SK-N-SH (cell line): ENCODE measurements at regions not wholly inside any gene's neighbourhood (a gene's known extent, or its start where the extent isn't known, plus 50 kb on each side); places are given as distances from the start of the nearest gene placed in this dataset.

Experiments
- CTCF ChIA-PET: fragments of 300-600, 350-600 bp; formaldehyde crosslinking; extraction: SDS; loops from one replicate; lab custom pipeline; 2021; lab: Yijun Ruan, JAX
- POLR2A ChIA-PET: fragments of 350-600 bp; sonication (Branson Sonifier 250); formaldehyde crosslinking; extraction: SDS; loops from one replicate; lab custom pipeline; 2020; ENCODE audit warnings: antibody characterized with exemption, inconsistent platforms; lab: Yijun Ruan, JAX
- DNase-seq: peaks from one replicate; pipeline ENCODE4 v3.0.0; 2012
- H2AFZ ChIP-seq: fragments of 200-600 bp; sonication (generic); 2 replicates; pipeline ENCODE4 v1.8.1; 2016; ENCODE audit warnings: antibody characterized with exemption, mild to moderate bottlenecking, low read depth
- H3F3A ChIP-seq: fragments of 200-600 bp; sonication (generic); replicated peaks from 2 replicates; pipeline ENCODE3; 2016; ENCODE audit warnings: antibody characterized with exemption, mild to moderate bottlenecking; ENCODE audit not compliant: insufficient read depth
- H3K27ac ChIP-seq, 2 experiments: fragments of 200-500 bp in 1 of 2; fragments of 200-600 bp in 1 of 2; sonication (Bioruptor generic) in 1 of 2; sonication (generic), shearing (Covaris generic) in 1 of 2; 2 replicates each; pipeline versions ENCODE4 v1.5.1 to v1.6.1; 2014 to 2016; ENCODE audit warnings: low read depth in 2 of 2, inconsistent platforms in 1 of 2, low read length in 1 of 2, mild to moderate bottlenecking in 1 of 2, mixed read lengths in 1 of 2
- H3K27me3 ChIP-seq: fragments of 200-600 bp; sonication (generic), shearing (Covaris generic); 2 replicates; pipeline ENCODE4 v1.6.1; 2016; ENCODE audit warnings: mixed run types; ENCODE audit not compliant: insufficient read depth
- H3K36me3 ChIP-seq, 2 experiments: fragments of 200-500 bp in 1 of 2; fragments of 200-600 bp in 1 of 2; sonication (Bioruptor generic) in 1 of 2; sonication (generic) in 1 of 2; replicated peaks in 1 of 2; 2 replicates each; pipeline versions ENCODE3 to v1.5.1; 2014 to 2016; ENCODE audit warnings: low read length in 1 of 2, mild to moderate bottlenecking in 1 of 2; ENCODE audit not compliant: insufficient read depth in 2 of 2, control insufficient read depth in 1 of 2
- H3K4me1 ChIP-seq, 2 experiments: fragments of 200-500 bp in 1 of 2; fragments of 200-600 bp in 1 of 2; sonication (Bioruptor generic) in 1 of 2; sonication (generic), shearing (Covaris generic) in 1 of 2; 2 replicates each; pipeline versions ENCODE4 v1.5.1 to v1.6.1; 2014 to 2016; ENCODE audit warnings: low read depth in 1 of 2, low read length in 1 of 2, mixed run types in 1 of 2; ENCODE audit not compliant: insufficient read depth in 2 of 2, control insufficient read depth in 1 of 2
- H3K4me2 ChIP-seq: fragments of 200-600 bp; sonication (generic), shearing (Covaris generic); 2 replicates; pipeline ENCODE4 v1.6.1; 2017; ENCODE audit warnings: mixed run types
- H3K4me3 ChIP-seq, 2 experiments: fragments of 200-500 bp in 1 of 2; fragments of 200-600 bp in 1 of 2; sonication (Bioruptor generic) in 1 of 2; sonication (generic), shearing (Covaris generic) in 1 of 2; 2 replicates each; pipeline versions ENCODE4 v1.5.1 to v1.8.1; 2014 to 2016; ENCODE audit warnings: low read depth in 2 of 2, inconsistent platforms in 1 of 2, low read length in 1 of 2, mild to moderate bottlenecking in 1 of 2, mixed read lengths in 1 of 2, moderate library complexity in 1 of 2
- H3K79me2 ChIP-seq: fragments of 200-600 bp; sonication (generic); 2 replicates; pipeline ENCODE4 v1.8.1; 2017; ENCODE audit warnings: mild to moderate bottlenecking; ENCODE audit not compliant: insufficient read depth
- H3K9ac ChIP-seq: fragments of 200-600 bp; sonication (generic); 2 replicates; pipeline ENCODE4 v1.6.1; 2017; ENCODE audit warnings: mixed run types
- H3K9me2 ChIP-seq: fragments of 200-600 bp; sonication (generic); 2 replicates; pipeline ENCODE4 v1.6.1; 2017; ENCODE audit warnings: mixed run types
- H3K9me3 ChIP-seq: fragments of 200-600 bp; sonication (generic); 2 replicates; pipeline ENCODE4 v1.6.1; 2017; ENCODE audit warnings: mixed run types, mild to moderate bottlenecking, moderate library complexity
- H4K20me1 ChIP-seq: fragments of 200-600 bp; sonication (generic); 2 replicates; pipeline ENCODE4 v1.6.1; 2017; ENCODE audit warnings: mild to moderate bottlenecking, mixed run types; ENCODE audit not compliant: insufficient read depth
- FOSL2 ChIP-seq: IDR thresholded peaks from 2 replicates; pipeline ENCODE4 v1.4.0; 2012; ENCODE audit warnings: low read depth, mild to moderate bottlenecking, moderate library complexity, borderline replicate concordance
- FOXM1 ChIP-seq: IDR thresholded peaks from 2 replicates; pipeline ENCODE4 v1.4.0; 2012; ENCODE audit warnings: low read depth, mild to moderate bottlenecking
- GABPA ChIP-seq: IDR thresholded peaks from 2 replicates; pipeline ENCODE4 v1.4.0; 2012; ENCODE audit warnings: low read depth, mild to moderate bottlenecking
- JUND ChIP-seq: IDR thresholded peaks from 2 replicates; pipeline ENCODE4 v1.4.0; 2012
- POLR2AphosphoS5 ChIP-seq: IDR thresholded peaks from 2 replicates; pipeline ENCODE4 v1.6.1; 2012; ENCODE audit warnings: low read depth, low read length
- RCOR1 ChIP-seq: fragments of 150-350 bp; IDR thresholded peaks from 2 replicates; pipeline ENCODE4 v1.6.1; 2017; ENCODE audit warnings: antibody characterized with exemption, low read length
- RFX5 ChIP-seq: IDR thresholded peaks from 2 replicates; pipeline ENCODE4 v1.6.1; 2012; ENCODE audit warnings: mild to moderate bottlenecking, improper control_type of control experiment, low read length
- SMC3 ChIP-seq: IDR thresholded peaks from 2 replicates; pipeline ENCODE4 v1.6.1; 2012; ENCODE audit warnings: low read depth, low read length, improper control_type of control experiment
- WGBS: methylation state at CpG from one replicate; pipeline ENCODE4 v1.1.6; 2017; ENCODE audit warnings: low lambda C conversion rate; 5-methylcytosine and 5-hydroxymethylcytosine counted together
- TF ChIP-seq, protein P1 (sequence below): IDR thresholded peaks from 2 replicates; pipeline ENCODE4; 2012
- TF ChIP-seq, protein P2 (sequence below): fragments of 150-350 bp; IDR thresholded peaks from 2 replicates; pipeline ENCODE4 v1.6.1; 2016; ENCODE audit warnings: mild to moderate bottlenecking, low read depth, low read length
- TF ChIP-seq, protein P3 (sequence below): fragments of 200-600 bp; sonication (generic); IDR thresholded peaks from 2 replicates; pipeline ENCODE4 v1.6.1; 2017; ENCODE audit warnings: antibody characterized with exemption, mild to moderate bottlenecking, moderate library complexity
- TF ChIP-seq, protein P4 (sequence below): IDR thresholded peaks from 2 replicates; pipeline ENCODE4 v1.4.0; 2012; ENCODE audit warnings: low read depth
- TF ChIP-seq, protein P5 (sequence below): IDR thresholded peaks from 2 replicates; pipeline ENCODE4 v1.6.1; 2012; ENCODE audit warnings: mild to moderate bottlenecking, low read depth, low read length, moderate library complexity
- TF ChIP-seq, protein P6 (sequence below): IDR thresholded peaks from 2 replicates; pipeline ENCODE4 v1.4.0; 2012; ENCODE audit warnings: low read depth, borderline replicate concordance

DNA sequence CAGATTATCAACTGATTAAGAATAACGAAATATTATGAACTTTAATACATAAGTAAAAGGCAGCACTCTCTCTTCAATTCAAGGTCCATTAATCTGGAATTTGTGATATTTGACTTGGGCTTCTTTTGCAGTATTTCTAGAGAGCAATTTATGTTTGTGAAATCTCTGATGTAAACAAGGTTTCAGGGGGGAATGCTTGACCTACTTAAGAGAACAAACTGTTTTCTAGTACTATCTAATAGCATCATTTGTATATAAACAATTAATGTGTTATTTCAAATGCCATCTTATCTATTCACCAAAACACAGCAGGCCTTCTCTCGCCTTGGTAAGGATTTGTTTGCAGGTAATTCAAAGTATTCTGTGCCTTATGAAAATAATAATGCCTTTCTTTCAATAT, 103.6 kb upstream of the FST start:
- no peaks in the 10 kb centered on the region for H4K20me1 ChIP-seq
- H3K4me3 ChIP-seq, result no peak overlapping the region
- no peaks in the 10 kb centered on the region for H3K9me2 ChIP-seq
- H3K27me3 ChIP-seq, result no peaks in the 10 kb centered on the region
- H3K4me2 ChIP-seq, result no peak overlapping the region
- DNase-seq, result no peak
- peaks cover 0 to 24% of the 10 kb centered on the region in 2 experiments; a peak in 1 of 4 replicates for H3K4me1 ChIP-seq
- H3K9me3 ChIP-seq, result peaks cover 6% of the 10 kb centered on the region; the same call in 1 of the 2 replicates
- no peak overlapping the region for H2AFZ ChIP-seq
- H3K27ac ChIP-seq, result peak overlapping the region in 1 of 2 experiments; percentile 95; a peak in 1 of 4 replicates
- H3K79me2 ChIP-seq, result no peaks in the 10 kb centered on the region
- H3K9ac ChIP-seq, result no peak overlapping the region
- POLR2A ChIA-PET, result no interaction called here
- peaks cover 46% of the 10 kb centered on the region for H3F3A ChIP-seq
- H3K36me3 ChIP-seq, result no peaks in the 10 kb centered on the region
- TF ChIP-seq, protein P1, sequence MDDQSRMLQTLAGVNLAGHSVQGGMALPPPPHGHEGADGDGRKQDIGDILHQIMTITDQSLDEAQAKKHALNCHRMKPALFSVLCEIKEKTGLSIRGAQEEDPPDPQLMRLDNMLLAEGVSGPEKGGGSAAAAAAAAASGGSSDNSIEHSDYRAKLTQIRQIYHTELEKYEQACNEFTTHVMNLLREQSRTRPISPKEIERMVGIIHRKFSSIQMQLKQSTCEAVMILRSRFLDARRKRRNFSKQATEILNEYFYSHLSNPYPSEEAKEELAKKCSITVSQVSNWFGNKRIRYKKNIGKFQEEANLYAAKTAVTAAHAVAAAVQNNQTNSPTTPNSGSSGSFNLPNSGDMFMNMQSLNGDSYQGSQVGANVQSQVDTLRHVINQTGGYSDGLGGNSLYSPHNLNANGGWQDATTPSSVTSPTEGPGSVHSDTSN, result no peak
- TF ChIP-seq, protein P2, sequence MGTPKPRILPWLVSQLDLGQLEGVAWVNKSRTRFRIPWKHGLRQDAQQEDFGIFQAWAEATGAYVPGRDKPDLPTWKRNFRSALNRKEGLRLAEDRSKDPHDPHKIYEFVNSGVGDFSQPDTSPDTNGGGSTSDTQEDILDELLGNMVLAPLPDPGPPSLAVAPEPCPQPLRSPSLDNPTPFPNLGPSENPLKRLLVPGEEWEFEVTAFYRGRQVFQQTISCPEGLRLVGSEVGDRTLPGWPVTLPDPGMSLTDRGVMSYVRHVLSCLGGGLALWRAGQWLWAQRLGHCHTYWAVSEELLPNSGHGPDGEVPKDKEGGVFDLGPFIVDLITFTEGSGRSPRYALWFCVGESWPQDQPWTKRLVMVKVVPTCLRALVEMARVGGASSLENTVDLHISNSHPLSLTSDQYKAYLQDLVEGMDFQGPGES, result no peak
- TF ChIP-seq, protein P3, sequence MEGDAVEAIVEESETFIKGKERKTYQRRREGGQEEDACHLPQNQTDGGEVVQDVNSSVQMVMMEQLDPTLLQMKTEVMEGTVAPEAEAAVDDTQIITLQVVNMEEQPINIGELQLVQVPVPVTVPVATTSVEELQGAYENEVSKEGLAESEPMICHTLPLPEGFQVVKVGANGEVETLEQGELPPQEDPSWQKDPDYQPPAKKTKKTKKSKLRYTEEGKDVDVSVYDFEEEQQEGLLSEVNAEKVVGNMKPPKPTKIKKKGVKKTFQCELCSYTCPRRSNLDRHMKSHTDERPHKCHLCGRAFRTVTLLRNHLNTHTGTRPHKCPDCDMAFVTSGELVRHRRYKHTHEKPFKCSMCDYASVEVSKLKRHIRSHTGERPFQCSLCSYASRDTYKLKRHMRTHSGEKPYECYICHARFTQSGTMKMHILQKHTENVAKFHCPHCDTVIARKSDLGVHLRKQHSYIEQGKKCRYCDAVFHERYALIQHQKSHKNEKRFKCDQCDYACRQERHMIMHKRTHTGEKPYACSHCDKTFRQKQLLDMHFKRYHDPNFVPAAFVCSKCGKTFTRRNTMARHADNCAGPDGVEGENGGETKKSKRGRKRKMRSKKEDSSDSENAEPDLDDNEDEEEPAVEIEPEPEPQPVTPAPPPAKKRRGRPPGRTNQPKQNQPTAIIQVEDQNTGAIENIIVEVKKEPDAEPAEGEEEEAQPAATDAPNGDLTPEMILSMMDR, result no peak
- TF ChIP-seq JUND, result no peak
- TF ChIP-seq FOXM1, result no peak
- TF ChIP-seq, protein P4, sequence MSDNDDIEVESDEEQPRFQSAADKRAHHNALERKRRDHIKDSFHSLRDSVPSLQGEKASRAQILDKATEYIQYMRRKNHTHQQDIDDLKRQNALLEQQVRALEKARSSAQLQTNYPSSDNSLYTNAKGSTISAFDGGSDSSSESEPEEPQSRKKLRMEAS, result no peak
- no peak for TF ChIP-seq RFX5
- no peak for TF ChIP-seq FOSL2
- no peak for TF ChIP-seq RCOR1
- TF ChIP-seq, protein P5, sequence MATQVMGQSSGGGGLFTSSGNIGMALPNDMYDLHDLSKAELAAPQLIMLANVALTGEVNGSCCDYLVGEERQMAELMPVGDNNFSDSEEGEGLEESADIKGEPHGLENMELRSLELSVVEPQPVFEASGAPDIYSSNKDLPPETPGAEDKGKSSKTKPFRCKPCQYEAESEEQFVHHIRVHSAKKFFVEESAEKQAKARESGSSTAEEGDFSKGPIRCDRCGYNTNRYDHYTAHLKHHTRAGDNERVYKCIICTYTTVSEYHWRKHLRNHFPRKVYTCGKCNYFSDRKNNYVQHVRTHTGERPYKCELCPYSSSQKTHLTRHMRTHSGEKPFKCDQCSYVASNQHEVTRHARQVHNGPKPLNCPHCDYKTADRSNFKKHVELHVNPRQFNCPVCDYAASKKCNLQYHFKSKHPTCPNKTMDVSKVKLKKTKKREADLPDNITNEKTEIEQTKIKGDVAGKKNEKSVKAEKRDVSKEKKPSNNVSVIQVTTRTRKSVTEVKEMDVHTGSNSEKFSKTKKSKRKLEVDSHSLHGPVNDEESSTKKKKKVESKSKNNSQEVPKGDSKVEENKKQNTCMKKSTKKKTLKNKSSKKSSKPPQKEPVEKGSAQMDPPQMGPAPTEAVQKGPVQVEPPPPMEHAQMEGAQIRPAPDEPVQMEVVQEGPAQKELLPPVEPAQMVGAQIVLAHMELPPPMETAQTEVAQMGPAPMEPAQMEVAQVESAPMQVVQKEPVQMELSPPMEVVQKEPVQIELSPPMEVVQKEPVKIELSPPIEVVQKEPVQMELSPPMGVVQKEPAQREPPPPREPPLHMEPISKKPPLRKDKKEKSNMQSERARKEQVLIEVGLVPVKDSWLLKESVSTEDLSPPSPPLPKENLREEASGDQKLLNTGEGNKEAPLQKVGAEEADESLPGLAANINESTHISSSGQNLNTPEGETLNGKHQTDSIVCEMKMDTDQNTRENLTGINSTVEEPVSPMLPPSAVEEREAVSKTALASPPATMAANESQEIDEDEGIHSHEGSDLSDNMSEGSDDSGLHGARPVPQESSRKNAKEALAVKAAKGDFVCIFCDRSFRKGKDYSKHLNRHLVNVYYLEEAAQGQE, result no peak
- TF ChIP-seq, protein P6, sequence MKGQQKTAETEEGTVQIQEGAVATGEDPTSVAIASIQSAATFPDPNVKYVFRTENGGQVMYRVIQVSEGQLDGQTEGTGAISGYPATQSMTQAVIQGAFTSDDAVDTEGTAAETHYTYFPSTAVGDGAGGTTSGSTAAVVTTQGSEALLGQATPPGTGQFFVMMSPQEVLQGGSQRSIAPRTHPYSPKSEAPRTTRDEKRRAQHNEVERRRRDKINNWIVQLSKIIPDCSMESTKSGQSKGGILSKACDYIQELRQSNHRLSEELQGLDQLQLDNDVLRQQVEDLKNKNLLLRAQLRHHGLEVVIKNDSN, result no peak
- no peak for TF ChIP-seq POLR2AphosphoS5
- no peak for TF ChIP-seq GABPA
- no peak for TF ChIP-seq SMC3
- CTCF ChIA-PET, result no interaction called here
- WGBS, result 89% methylated on average over 2 of the region's 2 CpGs
